Esophagus squamous epithelium (tissue), 5 donors: ENCODE measurements at regions not wholly inside any gene's neighbourhood (a gene's known extent, or its start where the extent isn't known, plus 50 kb on each side); places are given as distances from the start of the nearest gene placed in this dataset.

Source experiments
- DNase-seq: peaks from one replicate; lab custom pipeline; 2025; lab: John Stamatoyannopoulos, UW
- H3K27ac ChIP-seq, 4 donors: fragments of 200-600 bp; sonication (generic); one replicate each; pipeline ENCODE4 v1.5.1; 2016 to 2019; ENCODE audit warnings: mild to moderate bottlenecking in 1 of 4
- H3K27me3 ChIP-seq, 4 donors: fragments of 200-600 bp; sonication (generic); 1 replicate in 3 of 4; 2 replicates in 1 of 4; pipeline versions ENCODE4 v1.5.1 to v1.6.0; 2017 to 2021; ENCODE audit warnings: antibody characterized with exemption in 1 of 4
- H3K36me3 ChIP-seq, 3 donors: fragments of 200-600 bp; sonication (generic); one replicate each; pipeline ENCODE4 v1.5.1; 2016 to 2019
- H3K4me1 ChIP-seq, 3 donors: fragments of 200-600 bp; sonication (generic); one replicate each; pipeline ENCODE4 v1.5.1; 2017 to 2019
- H3K4me3 ChIP-seq, 4 donors: fragments of 200-600 bp; sonication (generic); 1 replicate in 3 of 4; 2 replicates in 1 of 4; pipeline ENCODE4 v1.5.1; 2016 to 2019; ENCODE audit warnings: mild to moderate bottlenecking in 2 of 4, moderate library complexity in 1 of 4
- H3K9me3 ChIP-seq, 3 donors: fragments of 200-600 bp; sonication (generic); one replicate each; pipeline ENCODE4 v1.5.1; 2016 to 2019
- CTCF ChIP-seq, 6 experiments: fragments of 450-650 bp in 4 of 6; fragments of 200-600 bp in 2 of 6; sonication (generic) in 2 of 6; IDR thresholded peaks; one replicate each; pipeline ENCODE4 v1.5.1; 2016 to 2019; ENCODE audit warnings: antibody characterized with exemption in 6 of 6, mild to moderate bottlenecking in 4 of 6, moderate library complexity in 4 of 6
- POLR2A ChIP-seq, 4 donors: fragments of 450-650 bp; IDR thresholded peaks; one replicate each; pipeline ENCODE4 v1.6.1; 2017; ENCODE audit warnings: antibody characterized with exemption in 4 of 4, mild to moderate bottlenecking in 4 of 4, moderate library complexity in 3 of 4
- WGBS, 2 donors: methylation state at CpG; one replicate each; pipeline ENCODE4 v1.1.5; 2018; 5-methylcytosine and 5-hydroxymethylcytosine counted together
- intact Hi-C: fragments of 100-400 bp; cut with DNase I; formaldehyde crosslinking; loops from one replicate; pipeline ENCODE4 v1.15.0; 2022
- small RNA-seq, 4 donors: library from RNA; depleted of rRNA; stranded (forward); fragments of <200 nt; gene quantifications; one replicate each; pipeline ENCODE3, GENCODE V24; 2016
- donor health status: DM: yes; HTN: yes; CAD: no.

GRCh38 chr1:192104128-192104527, 54.1 kb upstream of the RGS18 start:
- DNase-seq = no peak
- no peaks in the 10 kb centered on the region for H3K36me3 ChIP-seq
- H3K27ac ChIP-seq = no peak overlapping the region
- H3K4me3 ChIP-seq = no peak overlapping the region
- no peaks in the 10 kb centered on the region for H3K4me1 ChIP-seq
- H3K9me3 ChIP-seq = no peaks in the 10 kb centered on the region
- intact Hi-C loops = no loop called here
- no peaks in the 10 kb centered on the region for H3K27me3 ChIP-seq
- TF ChIP-seq CTCF (IDR thresholded peaks at IDR 0.05) (no peak), POLR2A (IDR thresholded peaks at IDR 0.05) (no peak)

GRCh38 chr1:192104852-192105251, 53.4 kb upstream of the RGS18 start:
- intact Hi-C loops = no loop called here
- TF ChIP-seq POLR2A (IDR thresholded peaks at IDR 0.05) = no peak
- no peak for TF ChIP-seq CTCF (IDR thresholded peaks at IDR 0.05)
- no peak for DNase-seq
- WGBS, 2 donors = 50% methylated on average over 1 of the region's 1 CpG
- Histone ChIP-seq H3K9me3 (no peaks in the 10 kb centered on the region), H3K36me3 (no peaks in the 10 kb centered on the region), H3K27ac (no peak overlapping the region), H3K4me3 (no peak overlapping the region), H3K4me1 (no peaks in the 10 kb centered on the region), H3K27me3 (no peaks in the 10 kb centered on the region)

- DNase-seq = no peak
- no peaks in the 10 kb centered on the region for H3K4me1 ChIP-seq
- H3K27ac ChIP-seq = no peak overlapping the region
- 54 to 93% methylated on average over 2 of the region's 2 CpGs for WGBS, 2 donors
- intact Hi-C loops = no loop called here
- TF ChIP-seq POLR2A (IDR thresholded peaks at IDR 0.05) (no peak), CTCF (IDR thresholded peaks at IDR 0.05) (no peak)
- H3K27me3 ChIP-seq = no peaks in the 10 kb centered on the region
- no peaks in the 10 kb centered on the region for H3K9me3 ChIP-seq
- H3K36me3 ChIP-seq = no peaks in the 10 kb centered on the region
- H3K4me3 ChIP-seq = no peak overlapping the region
These were observed 50.1 kb upstream of the RGS18 start for GRCh38 chr1:192108161-192108560.

Small RNAs in the stretch of these regions (small RNA-seq; reads per million reads assigned to genes)
- 0 reads per million in 4 donors for gene AL139135.1
- gene AL713866.2 = 0 reads per million in 4 donors
